ENCODE measurements at regions not wholly inside any gene's neighbourhood (a gene's known extent, or its start where the extent isn't known, plus 50 kb on each side); places are given as distances from the start of the nearest gene placed in this dataset.

GRCh38 chr16:86045591-86045971 lies 146.6 kb downstream of the IRF8 start:
- Mint-ChIP-seq H3K9me3 (no peaks in the 10 kb centered on the region), H3K27me3 (ENCODE audit: insufficient read depth) (peaks cover 11% of the 10 kb centered on the region), H3K4me3 (no peak overlapping the region), H3K27ac (no peak overlapping the region), H3K36me3 (ENCODE audit: low read depth) (no peaks in the 10 kb centered on the region), H3K4me1 (peaks cover 21% of the 10 kb centered on the region)
- Histone ChIP-seq H3K4me1 (ENCODE audit: control insufficient read depth, insufficient read depth, low read length) (peaks cover 10% of the 10 kb centered on the region), H3K27me3 (ENCODE audit: control insufficient read depth, insufficient read depth, low read length, poor library complexity, severe bottlenecking) (peaks cover 9% of the 10 kb centered on the region), H3K36me3 (ENCODE audit: control insufficient read depth, insufficient read depth, low read length) (no peaks in the 10 kb centered on the region), H3K4me3 (ENCODE audit: low read length) (no peak overlapping the region), H3K9ac (ENCODE audit: extremely low read depth, low read length, poor library complexity, severe bottlenecking) (no peak overlapping the region), H3K27ac (ENCODE audit: low read depth, low read length) (no peak overlapping the region), H3K9me3 (ENCODE audit: control insufficient read depth, low read length) (no peaks in the 10 kb centered on the region)
- peak; percentile 30 for DNase-seq
- 94 to 98% methylated on average over 7 to 8 of the region's 8 CpGs for WGBS, 2 experiments (ENCODE audit: insufficient coverage in 1 of 2, insufficient read length in 1 of 2)
- no peak for TF ChIP-seq CTCF (conservative IDR thresholded peaks at IDR 0.05)

- Mint-ChIP-seq H3K27me3 (ENCODE audit: insufficient read depth) (peaks cover 8% of the 10 kb centered on the region), H3K36me3 (ENCODE audit: low read depth) (no peaks in the 10 kb centered on the region), H3K27ac (peak overlapping the region; percentile 71), H3K9me3 (no peaks in the 10 kb centered on the region), H3K4me3 (no peak overlapping the region), H3K4me1 (peaks cover 21% of the 10 kb centered on the region)
- DNase-seq = peak; percentile 48
- Histone ChIP-seq H3K36me3 (ENCODE audit: control insufficient read depth, insufficient read depth, low read length) (no peaks in the 10 kb centered on the region), H3K4me3 (ENCODE audit: low read length) (no peak overlapping the region), H3K27me3 (ENCODE audit: control insufficient read depth, insufficient read depth, low read length, poor library complexity, severe bottlenecking) (peaks cover 9% of the 10 kb centered on the region), H3K4me1 (ENCODE audit: control insufficient read depth, insufficient read depth, low read length) (peaks cover 10% of the 10 kb centered on the region), H3K9ac (ENCODE audit: extremely low read depth, low read length, poor library complexity, severe bottlenecking) (no peak overlapping the region), H3K9me3 (ENCODE audit: control insufficient read depth, low read length) (no peaks in the 10 kb centered on the region), H3K27ac (ENCODE audit: low read depth, low read length) (no peak overlapping the region)
- TF ChIP-seq CTCF (conservative IDR thresholded peaks at IDR 0.05) = no peak
- WGBS, 2 experiments (ENCODE audit: insufficient coverage in 1 of 2, insufficient read length in 1 of 2) = 75 to 79% methylated on average over 3 to 6 of the region's 6 CpGs
Observed at GRCh38 chr16:86046026-86046425, 147.1 kb downstream of the IRF8 start.

- H3K4me1 ChIP-seq (ENCODE audit: control insufficient read depth, insufficient read depth, low read length) = peaks cover 10% of the 10 kb centered on the region
- H3K4me3 ChIP-seq (ENCODE audit: low read length) = no peak overlapping the region
- peaks cover 8% of the 10 kb centered on the region for H3K27me3 Mint-ChIP-seq (ENCODE audit: insufficient read depth)
- H3K36me3 ChIP-seq (ENCODE audit: control insufficient read depth, insufficient read depth, low read length) = no peaks in the 10 kb centered on the region
- H3K27ac ChIP-seq (ENCODE audit: low read depth, low read length) = no peak overlapping the region
- H3K36me3 Mint-ChIP-seq (ENCODE audit: low read depth) = no peaks in the 10 kb centered on the region
- H3K9ac ChIP-seq (ENCODE audit: extremely low read depth, low read length, poor library complexity, severe bottlenecking) = no peak overlapping the region
- H3K4me3 Mint-ChIP-seq = no peak overlapping the region
- no peaks in the 10 kb centered on the region for H3K9me3 ChIP-seq (ENCODE audit: control insufficient read depth, low read length)
- peak; percentile 60 for DNase-seq
- no peaks in the 10 kb centered on the region for H3K9me3 Mint-ChIP-seq
- TF ChIP-seq CTCF (conservative IDR thresholded peaks at IDR 0.05) = no peak
- H3K27ac Mint-ChIP-seq = no peak overlapping the region
- peaks cover 9% of the 10 kb centered on the region for H3K27me3 ChIP-seq (ENCODE audit: control insufficient read depth, insufficient read depth, low read length, poor library complexity, severe bottlenecking)
- peaks cover 21% of the 10 kb centered on the region for H3K4me1 Mint-ChIP-seq
- whole genome bisulfite sequencing, 2 experiments (ENCODE audit: insufficient coverage in 1 of 2, insufficient read length in 1 of 2) = 28 to 62% methylated on average over 3 to 9 of the region's 9 CpGs
Observed at GRCh38 chr16:86046667-86047270, 147.8 kb downstream of the IRF8 start.

Data from endodermal cell (in vitro differentiated cells).